AG04449 (cell line): ENCODE measurements at regions not wholly inside any gene's neighbourhood (a gene's known extent, or its start where the extent isn't known, plus 50 kb on each side); places are given as distances from the start of the nearest gene placed in this dataset.

Source experiments
- CTCF ChIA-PET: fragments of 350-600 bp; formaldehyde crosslinking; extraction: SDS; loops from one replicate; lab custom pipeline; 2021; ENCODE audit warnings: antibody characterized with exemption; lab: Yijun Ruan, JAX
- POLR2A ChIA-PET: fragments of 400-600, 350-600 bp; formaldehyde crosslinking; extraction: SDS; loops from one replicate; lab custom pipeline; 2020; ENCODE audit warnings: antibody characterized with exemption, inconsistent platforms; lab: Yijun Ruan, JAX
- DNase-seq: peaks from one replicate; pipeline ENCODE4 v3.0.0-alpha.2; 2010; ENCODE audit warnings: low read depth, low spot score
- H3K4me3 ChIP-seq: 2 replicates; pipeline ENCODE4 v1.5.1; 2011; ENCODE audit warnings: low read depth, mild to moderate bottlenecking, control low read depth, low read length
- TF ChIP-seq, protein P1 (sequence below): IDR thresholded peaks from one replicate; pipeline ENCODE4 v1.5.1; 2011; ENCODE audit warnings: mild to moderate bottlenecking, moderate library complexity, low read length, control low read depth, inconsistent platforms; ENCODE audit not compliant: insufficient read depth; ENCODE audit errors: missing control alignments

DNA sequence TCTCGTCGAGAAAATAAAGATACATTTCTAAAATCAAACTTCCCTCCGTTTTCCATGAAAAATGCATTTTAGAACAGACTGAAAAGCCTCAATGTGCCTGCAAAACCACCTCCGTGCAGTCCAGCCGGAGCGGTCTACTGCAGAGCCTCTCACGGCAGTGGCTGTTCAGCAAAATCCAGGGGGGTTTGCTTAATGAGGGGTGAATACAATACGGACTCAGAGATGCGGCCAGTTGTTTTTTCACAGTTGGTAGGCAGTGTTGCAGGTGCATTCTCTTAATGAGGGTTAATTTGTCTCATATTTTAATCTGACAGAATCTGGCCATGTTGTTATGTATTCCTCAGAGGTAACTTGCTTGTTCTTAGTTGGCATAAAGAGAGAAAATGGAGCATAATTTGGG, 223.0 kb downstream of the EBLN2 start:
- ChIA-PET CTCF (interaction anchor here (1.5 kb wide), 1 partner anchor 12 kb away, joined by 3 read pairs; no protein-coding TSS in a partner anchor), POLR2A (no interaction called here)
- no peak for DNase-seq

DNA sequence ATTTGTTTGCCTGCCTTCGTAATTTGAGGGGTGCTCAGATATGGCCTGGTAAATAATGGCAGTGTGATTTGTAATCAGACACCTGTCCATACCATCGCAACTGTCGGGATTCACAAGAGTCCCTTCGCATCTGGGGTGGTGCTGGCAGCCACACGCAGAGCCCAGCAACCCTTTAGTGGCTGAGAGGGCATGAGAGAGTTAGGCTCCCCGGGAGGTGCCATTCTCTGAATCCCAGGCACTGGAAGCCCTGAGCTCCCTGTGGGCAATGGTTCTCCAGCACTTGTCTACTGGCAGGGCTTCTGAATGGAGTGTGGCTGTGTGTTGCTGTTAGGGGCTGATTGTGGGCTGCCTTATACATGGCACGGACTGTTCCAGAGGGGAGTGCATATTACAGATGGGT, 230.1 kb downstream of the EBLN2 start:
- POLR2A ChIA-PET = no interaction called here
- DNase-seq = no peak
- no peak overlapping the region for H3K4me3 ChIP-seq
- CTCF ChIA-PET = no interaction called here
- TF ChIP-seq, protein P1, sequence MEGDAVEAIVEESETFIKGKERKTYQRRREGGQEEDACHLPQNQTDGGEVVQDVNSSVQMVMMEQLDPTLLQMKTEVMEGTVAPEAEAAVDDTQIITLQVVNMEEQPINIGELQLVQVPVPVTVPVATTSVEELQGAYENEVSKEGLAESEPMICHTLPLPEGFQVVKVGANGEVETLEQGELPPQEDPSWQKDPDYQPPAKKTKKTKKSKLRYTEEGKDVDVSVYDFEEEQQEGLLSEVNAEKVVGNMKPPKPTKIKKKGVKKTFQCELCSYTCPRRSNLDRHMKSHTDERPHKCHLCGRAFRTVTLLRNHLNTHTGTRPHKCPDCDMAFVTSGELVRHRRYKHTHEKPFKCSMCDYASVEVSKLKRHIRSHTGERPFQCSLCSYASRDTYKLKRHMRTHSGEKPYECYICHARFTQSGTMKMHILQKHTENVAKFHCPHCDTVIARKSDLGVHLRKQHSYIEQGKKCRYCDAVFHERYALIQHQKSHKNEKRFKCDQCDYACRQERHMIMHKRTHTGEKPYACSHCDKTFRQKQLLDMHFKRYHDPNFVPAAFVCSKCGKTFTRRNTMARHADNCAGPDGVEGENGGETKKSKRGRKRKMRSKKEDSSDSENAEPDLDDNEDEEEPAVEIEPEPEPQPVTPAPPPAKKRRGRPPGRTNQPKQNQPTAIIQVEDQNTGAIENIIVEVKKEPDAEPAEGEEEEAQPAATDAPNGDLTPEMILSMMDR = no peak

More for the DNA sequence above, 223.0 kb downstream of the EBLN2 start:
- TF ChIP-seq, protein P1 = no peak
- H3K4me3 ChIP-seq = no peak overlapping the region

DNA sequence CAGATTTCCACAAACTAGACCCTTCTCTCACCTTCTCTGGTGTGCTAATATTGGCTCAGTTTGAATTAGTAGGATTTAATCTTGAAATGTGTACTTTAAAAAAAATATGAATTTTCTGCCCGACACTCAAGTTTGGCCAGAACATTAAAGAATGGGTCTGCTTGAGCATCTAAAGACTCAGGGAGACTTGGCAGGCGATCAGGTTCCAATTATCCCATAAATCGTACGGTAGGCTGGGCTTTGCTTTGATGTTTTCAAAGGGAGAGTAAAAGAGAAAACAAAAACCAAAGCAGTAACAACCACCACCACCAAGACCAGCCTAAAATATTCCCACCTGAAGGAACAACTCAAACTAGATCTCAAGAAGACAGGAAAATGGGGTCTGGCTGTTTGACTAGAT, 230.8 kb downstream of the EBLN2 start:
- H3K4me3 ChIP-seq = no peak overlapping the region
- CTCF ChIA-PET = no interaction called here
- no peak for DNase-seq
- TF ChIP-seq, protein P1 = no peak
- POLR2A ChIA-PET = no interaction called here

DNA sequence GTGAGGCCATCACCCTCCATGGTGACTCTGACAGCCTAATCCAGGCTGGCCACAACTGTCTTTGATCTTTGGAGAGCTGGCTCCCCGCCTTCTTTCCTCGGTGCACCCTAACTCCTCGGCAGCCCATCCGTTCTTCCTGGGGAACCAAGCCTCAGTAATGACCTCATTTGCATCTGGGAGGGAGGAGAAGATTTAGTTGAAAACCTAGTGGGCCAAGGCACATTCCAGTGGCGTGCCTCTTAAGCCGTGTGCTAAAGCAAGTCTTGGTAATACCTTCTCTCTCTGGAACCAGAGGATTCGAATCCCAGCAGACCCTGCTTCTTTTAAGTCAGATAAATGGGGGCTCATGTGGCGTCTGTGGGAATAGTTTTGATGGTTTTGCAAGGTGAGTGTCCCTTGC, 233.1 kb downstream of the EBLN2 start:
- POLR2A ChIA-PET = no interaction called here

DNA sequence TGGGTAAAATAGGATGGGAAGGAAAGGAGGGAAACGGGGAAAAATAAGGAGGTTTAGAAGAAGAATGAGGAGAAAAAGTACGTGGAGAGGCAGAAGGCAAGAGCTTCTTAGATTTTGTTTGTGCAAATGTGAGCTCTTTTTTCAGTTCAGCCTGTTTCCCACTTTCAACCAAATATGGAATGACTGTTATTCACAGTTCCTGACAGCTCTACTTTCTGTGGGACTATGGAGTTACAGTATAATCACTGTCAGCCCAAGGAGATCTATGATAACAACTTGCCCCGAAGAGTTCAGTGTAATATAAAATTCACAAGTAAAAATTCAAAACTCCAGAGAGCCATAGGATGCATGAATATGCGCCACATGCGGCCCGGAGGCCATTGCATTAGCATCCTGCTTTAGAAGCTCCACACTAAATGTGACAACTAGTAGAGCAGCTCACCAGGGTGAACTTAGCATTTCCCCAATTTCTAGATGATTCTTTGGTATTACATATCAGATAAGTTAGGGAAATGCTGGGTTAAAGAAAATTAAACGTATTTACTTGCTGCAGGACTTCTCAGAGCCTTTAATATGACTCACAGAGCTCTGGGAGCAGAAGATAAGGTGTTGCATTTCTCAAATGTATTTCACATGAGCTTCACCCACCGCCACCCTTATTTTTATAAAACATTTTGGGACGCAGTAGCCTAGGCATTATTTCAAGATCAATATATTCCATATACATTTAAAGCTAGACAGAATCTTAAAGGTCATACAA, 234.6 kb downstream of the EBLN2 start:
- H3K4me3 ChIP-seq = no peak overlapping the region
- DNase-seq = no peak
- ChIA-PET POLR2A (no interaction called here), CTCF (interaction anchor here (1.1 kb wide), 1 partner anchor 11 kb away, joined by 3 read pairs; no protein-coding TSS in a partner anchor)
- TF ChIP-seq, protein P1 = no peak

More for the DNA sequence above, 233.1 kb downstream of the EBLN2 start:
- no peak overlapping the region for H3K4me3 ChIP-seq
- no peak for DNase-seq
- CTCF ChIA-PET = no interaction called here
- TF ChIP-seq, protein P1 = no peak

DNA sequence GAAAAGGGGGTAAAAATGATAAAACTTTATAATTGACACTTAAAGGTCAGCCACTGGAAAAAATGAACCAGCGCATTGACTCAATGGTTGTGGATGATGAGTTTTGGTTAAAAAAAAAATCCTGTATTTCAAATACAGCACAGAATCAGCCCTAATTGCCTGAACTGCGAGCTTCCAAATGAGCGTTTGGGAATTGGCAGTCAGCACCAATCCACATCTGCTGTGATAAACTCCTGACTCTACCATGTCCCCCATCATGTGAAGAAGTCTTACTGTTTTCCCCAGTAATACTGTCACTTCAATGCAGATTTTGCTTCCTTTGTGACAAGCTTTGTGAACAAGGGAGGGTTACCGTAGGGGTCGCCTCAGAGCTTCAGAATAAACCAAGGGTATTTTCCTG, 235.4 kb downstream of the EBLN2 start:
- ChIA-PET CTCF (interaction anchor here (1.1 kb wide), 1 partner anchor 12 kb away, joined by 3 read pairs; no protein-coding TSS in a partner anchor), POLR2A (no interaction called here)
- DNase-seq = no peak
- TF ChIP-seq, protein P1 = no peak
- no peak overlapping the region for H3K4me3 ChIP-seq
